Glutamatergic neuron (in vitro differentiated cells): ENCODE measurements at regions not wholly inside any gene's neighbourhood (a gene's known extent, or its start where the extent isn't known, plus 50 kb on each side); places are given as distances from the start of the nearest gene placed in this dataset.

Source experiments
- DNase-seq: peaks from one replicate; pipeline ENCODE4 v3.0.0; 2022
- H3K27ac Mint-ChIP-seq: one replicate; pipeline ENCODE4 v1.8.0; 2020; ENCODE audit warnings: mild to moderate bottlenecking, mixed read lengths, inconsistent platforms; ENCODE audit not compliant: unreplicated experiment
- H3K27me3 Mint-ChIP-seq: one replicate; pipeline ENCODE4 v1.8.0; 2020; ENCODE audit warnings: mild to moderate bottlenecking, moderate library complexity, mixed read lengths, inconsistent platforms; ENCODE audit not compliant: unreplicated experiment
- H3K36me3 Mint-ChIP-seq: one replicate; pipeline ENCODE4 v1.8.0; 2020; ENCODE audit warnings: mild to moderate bottlenecking, mixed read lengths, inconsistent platforms; ENCODE audit not compliant: unreplicated experiment
- H3K4me1 Mint-ChIP-seq: one replicate; pipeline ENCODE4 v1.8.0; 2020; ENCODE audit warnings: mild to moderate bottlenecking, low read depth, mixed read lengths, inconsistent platforms; ENCODE audit not compliant: unreplicated experiment
- H3K4me3 Mint-ChIP-seq: one replicate; pipeline ENCODE4 v1.8.0; 2020; ENCODE audit warnings: mild to moderate bottlenecking, mixed read lengths, inconsistent platforms; ENCODE audit not compliant: unreplicated experiment
- H3K9me3 Mint-ChIP-seq: one replicate; pipeline ENCODE4 v1.8.0; 2020; ENCODE audit warnings: mild to moderate bottlenecking, moderate library complexity, mixed read lengths, inconsistent platforms; ENCODE audit not compliant: unreplicated experiment
- CTCF ChIP-seq: fragments of 200-600 bp; sonication (generic); IDR thresholded peaks from one replicate; pipeline ENCODE4 v1.5.0; 2021; ENCODE audit not compliant: partially characterized antibody, unreplicated experiment

- Mint-ChIP-seq H3K27me3 (no peaks in the 10 kb centered on the region), H3K27ac (no peak overlapping the region), H3K4me3 (no peak overlapping the region), H3K36me3 (peaks cover 5% of the 10 kb centered on the region), H3K9me3 (no peaks in the 10 kb centered on the region), H3K4me1 (peaks cover 11% of the 10 kb centered on the region)
- no peak for DNase-seq
- no peak for TF ChIP-seq CTCF
Measured at GRCh38 chr3:86748015-86748414, 242.9 kb downstream of the VGLL3 start.

- Mint-ChIP-seq H3K27me3 (no peaks in the 10 kb centered on the region), H3K9me3 (no peaks in the 10 kb centered on the region), H3K27ac (no peak overlapping the region), H3K36me3 (peaks cover 5% of the 10 kb centered on the region), H3K4me3 (no peak overlapping the region), H3K4me1 (peaks cover 11% of the 10 kb centered on the region)
- no peak for TF ChIP-seq CTCF
- no peak for DNase-seq
Measured at GRCh38 chr3:86744051-86744450, 246.9 kb downstream of the VGLL3 start.

GRCh38 chr3:86743233-86743632, 247.7 kb downstream of the VGLL3 start:
- Mint-ChIP-seq H3K4me1 (peaks cover 11% of the 10 kb centered on the region), H3K27me3 (no peaks in the 10 kb centered on the region), H3K27ac (no peak overlapping the region), H3K4me3 (no peak overlapping the region), H3K36me3 (peaks cover 1% of the 10 kb centered on the region), H3K9me3 (no peaks in the 10 kb centered on the region)
- no peak for DNase-seq
- TF ChIP-seq CTCF, result no peak

- no peaks in the 10 kb centered on the region for H3K9me3 Mint-ChIP-seq
- no peaks in the 10 kb centered on the region for H3K27me3 Mint-ChIP-seq
- no peak overlapping the region for H3K4me3 Mint-ChIP-seq
- DNase-seq, result no peak
- no peaks in the 10 kb centered on the region for H3K36me3 Mint-ChIP-seq
- no peak for TF ChIP-seq CTCF
- no peak overlapping the region for H3K27ac Mint-ChIP-seq
- H3K4me1 Mint-ChIP-seq, result peaks cover 11% of the 10 kb centered on the region
Measured at GRCh38 chr3:86740751-86741150, 250.2 kb downstream of the VGLL3 start.

GRCh38 chr3:86739244-86739643, 251.7 kb downstream of the VGLL3 start:
- H3K4me1 Mint-ChIP-seq, result peaks cover 10% of the 10 kb centered on the region
- H3K27ac Mint-ChIP-seq, result no peak overlapping the region
- no peak overlapping the region for H3K4me3 Mint-ChIP-seq
- no peak for DNase-seq
- TF ChIP-seq CTCF, result no peak
- H3K27me3 Mint-ChIP-seq, result no peaks in the 10 kb centered on the region
- H3K36me3 Mint-ChIP-seq, result no peaks in the 10 kb centered on the region
- no peaks in the 10 kb centered on the region for H3K9me3 Mint-ChIP-seq
